HCT116 (cell line): ENCODE measurements at regions not wholly inside any gene's neighbourhood (a gene's known extent, or its start where the extent isn't known, plus 50 kb on each side); places are given as distances from the start of the nearest gene placed in this dataset.

Experiments
- ATAC-seq: fragments of 200-7000 bp; cut with Tn5 transposase; 2 replicates; pipeline ENCODE4 v1.9.1; 2020; ENCODE audit warnings: mild to moderate bottlenecking, moderate library complexity
- BruUV-seq: library from RNA; stranded (reverse); fragments of 400-500 nt; replicated peaks from 2 replicates; lab custom pipeline; 2021; lab: Mats Ljungman, UMichigan
- CTCF ChIA-PET: fragments of 300-600 bp; sonication (Branson Sonifier 250); formaldehyde crosslinking; loops from one replicate; lab custom pipeline; 2021; ENCODE audit warnings: antibody characterized with exemption; lab: Charles Lee
- POLR2A ChIA-PET: fragments of 300-600, 350-600 bp; sonication (Branson Sonifier 250); formaldehyde crosslinking; loops from one replicate; lab custom pipeline; 2021; ENCODE audit warnings: antibody characterized with exemption; lab: Charles Lee
- RAD21 ChIA-PET, 2 experiments: fragments of 300-600 bp; sonication (Branson Sonifier 250); formaldehyde crosslinking; loops; one replicate each; lab custom pipeline; 2023; ENCODE audit warnings: low total read pairs in 2 of 2; ENCODE audit not compliant: uncharacterized antibody in 2 of 2, unreplicated experiment in 2 of 2, low non-redundant PET in 1 of 2; lab: Charles Lee
- DNase-seq: peaks from one replicate; pipeline ENCODE4 v3.0.0-alpha.2; 2010; ENCODE audit warnings: low read depth, low spot score
- H2AFZ ChIP-seq: fragments of 200-600 bp; shearing (Covaris generic), sonication (generic); 2 replicates; pipeline ENCODE4 v1.6.1; 2017; ENCODE audit warnings: low read depth, mixed run types, mixed read lengths, antibody characterized with exemption, low read length; ENCODE audit not compliant: poor library complexity, severe bottlenecking
- H3K27ac ChIP-seq: 2 replicates; pipeline ENCODE4 v1.5.1; 2012; ENCODE audit warnings: low read depth, low read length
- H3K27me3 ChIP-seq: fragments of 200-600 bp; sonication (generic); 2 replicates; pipeline ENCODE4 v1.6.1; 2016; ENCODE audit warnings: mixed run types, low read length, mixed read lengths; ENCODE audit not compliant: insufficient read depth
- H3K36me3 ChIP-seq, 2 experiments: fragments of 200-500 bp in 1 of 2; fragments of 200-600 bp in 1 of 2; sonication (Bioruptor generic) in 1 of 2; sonication (generic) in 1 of 2; 2 replicates each; pipeline versions ENCODE4 v1.5.1 to v1.6.1; 2014 to 2016; ENCODE audit warnings: low read length in 2 of 2, inconsistent platforms in 1 of 2, mixed read lengths in 1 of 2, mixed run types in 1 of 2; ENCODE audit not compliant: insufficient read depth in 2 of 2, control insufficient read depth in 1 of 2
- H3K4me1 ChIP-seq, 2 experiments: fragments of 200-600 bp in 1 of 2; sonication (generic) in 1 of 2; 2 replicates each; pipeline versions ENCODE4 v1.5.1 to v1.6.1; 2012 to 2017; ENCODE audit warnings: low read length in 2 of 2, inconsistent platforms in 1 of 2, mild to moderate bottlenecking in 1 of 2, mixed read lengths in 1 of 2, mixed run types in 1 of 2, moderate library complexity in 1 of 2; ENCODE audit not compliant: insufficient read depth in 2 of 2, control insufficient read depth in 1 of 2
- H3K4me2 ChIP-seq: fragments of 200-600 bp; sonication (generic); 2 replicates; pipeline ENCODE4 v1.6.1; 2017; ENCODE audit warnings: mixed run types, low read length, mixed read lengths
- H3K4me3 ChIP-seq, 2 experiments: fragments of 200-600 bp in 1 of 2; sonication (generic) in 1 of 2; replicated peaks in 1 of 2; 2 replicates each; pipeline ENCODE4 v1.5.1; 2011 to 2016; ENCODE audit warnings: low read length in 2 of 2, control low read depth in 1 of 2, low read depth in 1 of 2, mild to moderate bottlenecking in 1 of 2, mixed read lengths in 1 of 2, mixed run types in 1 of 2
- H3K79me2 ChIP-seq: fragments of 200-600 bp; sonication (generic); 2 replicates; pipeline ENCODE4 v1.6.1; 2017; ENCODE audit warnings: mild to moderate bottlenecking, mixed run types, low read length, moderate library complexity, mixed read lengths; ENCODE audit not compliant: insufficient read depth
- H3K9ac ChIP-seq: fragments of 200-600 bp; sonication (generic); 2 replicates; pipeline ENCODE4 v1.6.1; 2016; ENCODE audit warnings: low read length, mixed read lengths
- H3K9me2 ChIP-seq: fragments of 200-600 bp; sonication (generic), shearing (Covaris generic); 2 replicates; pipeline ENCODE4 v1.6.1; 2017; ENCODE audit warnings: mixed run types, mild to moderate bottlenecking, moderate library complexity; ENCODE audit not compliant: insufficient read depth
- H3K9me3 ChIP-seq, 2 experiments: fragments of 200-500 bp in 1 of 2; fragments of 200-600 bp in 1 of 2; sonication (Bioruptor generic) in 1 of 2; sonication (generic) in 1 of 2; 2 replicates each; pipeline ENCODE4 v1.6.1; 2014 to 2017; ENCODE audit warnings: low read length in 2 of 2, mixed read lengths in 2 of 2, inconsistent platforms in 1 of 2, low read depth in 1 of 2, mild to moderate bottlenecking in 1 of 2, mixed run types in 1 of 2, moderate library complexity in 1 of 2; ENCODE audit not compliant: control insufficient read depth in 1 of 2, insufficient read depth in 1 of 2
- H4K20me1 ChIP-seq: fragments of 200-600 bp; sonication (generic), shearing (Covaris generic); 2 replicates; pipeline ENCODE4 v1.6.1; 2017; ENCODE audit warnings: mixed run types, mild to moderate bottlenecking, moderate library complexity; ENCODE audit not compliant: insufficient read depth
- CBX3 ChIP-seq: IDR thresholded peaks from 2 replicates; pipeline ENCODE4 v1.6.1; 2012; ENCODE audit warnings: low read depth
- CEBPB ChIP-seq: IDR thresholded peaks from 2 replicates; pipeline ENCODE4 v1.6.1; 2012; ENCODE audit warnings: low read depth
- ELF1 ChIP-seq: IDR thresholded peaks from 2 replicates; pipeline ENCODE4 v1.6.1; 2012; ENCODE audit warnings: low read depth, borderline replicate concordance
- EZH2 ChIP-seq: fragments of 200-600 bp; sonication (generic); IDR thresholded peaks from 2 replicates; pipeline ENCODE4 v1.6.1; 2017; ENCODE audit warnings: antibody characterized with exemption, mixed run types
- POLR2A ChIP-seq: IDR thresholded peaks from 2 replicates; pipeline ENCODE4 v1.7.0; 2011; ENCODE audit warnings: borderline replicate concordance; ENCODE audit not compliant: insufficient read depth, insufficient read length; ENCODE audit errors: extremely low read depth
- RAD21 ChIP-seq: IDR thresholded peaks from 2 replicates; pipeline ENCODE4 v1.6.1; 2012; ENCODE audit warnings: low read depth, mild to moderate bottlenecking
- SRF ChIP-seq: IDR thresholded peaks from 2 replicates; pipeline ENCODE4 v1.6.1; 2012; ENCODE audit warnings: low read depth
- YY1 ChIP-seq: IDR thresholded peaks from 2 replicates; pipeline ENCODE4 v1.6.1; 2011; ENCODE audit warnings: low read length, low read depth, moderate library complexity, mild to moderate bottlenecking; ENCODE audit not compliant: insufficient replicate concordance; ENCODE audit errors: extremely low read depth
- ZFX ChIP-seq: fragments of 450-650 bp; IDR thresholded peaks from 2 replicates; pipeline ENCODE4 v1.6.1; 2017
- intact Hi-C: fragments of 100-400 bp; cut with micrococcal nuclease; formaldehyde crosslinking; loops from 2 replicates; pipeline ENCODE4 v1.10.0; 2022
- TF ChIP-seq, protein P1 (sequence below): IDR thresholded peaks from 2 replicates; pipeline ENCODE4 v1.6.1; 2011; ENCODE audit warnings: mild to moderate bottlenecking, low read length, moderate library complexity; ENCODE audit not compliant: insufficient replicate concordance; ENCODE audit errors: extremely low read depth
- TF ChIP-seq, protein P2 (sequence below), 3 experiments: fragments of 200-600 bp in 1 of 3; sonication (generic) in 1 of 3; IDR thresholded peaks in 2 of 3; conservative IDR thresholded peaks in 1 of 3; 2 replicates each; pipeline ENCODE4 v1.5.1; 2012 to 2017; ENCODE audit warnings: low read depth in 2 of 3, low read length in 2 of 3, antibody characterized with exemption in 1 of 3, borderline replicate concordance in 1 of 3, control low read depth in 1 of 3, mild to moderate bottlenecking in 1 of 3, mixed read lengths in 1 of 3, mixed run types in 1 of 3, moderate library complexity in 1 of 3; ENCODE audit not compliant: insufficient read depth in 1 of 3
- TF ChIP-seq, protein P3 (sequence below): IDR thresholded peaks from 2 replicates; pipeline ENCODE4 v1.6.1; 2012

DNA sequence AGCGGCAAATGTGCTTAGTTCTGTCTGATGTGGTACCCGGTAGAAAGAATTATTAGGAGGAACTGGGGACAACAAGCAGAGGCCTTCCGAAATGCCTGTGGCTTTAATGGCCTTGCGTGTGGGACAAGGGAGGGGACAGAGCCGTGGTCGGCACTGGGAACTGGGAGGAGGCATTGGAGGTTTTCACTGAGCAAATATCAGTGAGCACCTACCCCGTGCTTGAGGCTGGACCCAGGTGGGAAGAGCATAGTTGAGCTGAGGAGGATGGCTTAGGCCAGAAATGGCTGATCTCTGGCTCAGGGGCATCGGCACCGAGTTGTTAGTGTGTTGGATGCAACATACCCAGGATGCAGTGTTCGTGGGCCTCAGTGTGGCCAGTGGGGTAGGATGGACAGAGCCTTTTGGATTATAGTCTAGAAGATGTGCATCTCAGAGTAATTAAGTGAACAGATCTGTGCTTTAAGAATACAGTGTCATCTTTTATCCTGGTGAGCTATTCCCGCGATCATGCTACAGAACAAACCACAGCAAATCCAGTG is 201.3 kb downstream of the TEX29 start (continued):
- TF ChIP-seq, protein P1, sequence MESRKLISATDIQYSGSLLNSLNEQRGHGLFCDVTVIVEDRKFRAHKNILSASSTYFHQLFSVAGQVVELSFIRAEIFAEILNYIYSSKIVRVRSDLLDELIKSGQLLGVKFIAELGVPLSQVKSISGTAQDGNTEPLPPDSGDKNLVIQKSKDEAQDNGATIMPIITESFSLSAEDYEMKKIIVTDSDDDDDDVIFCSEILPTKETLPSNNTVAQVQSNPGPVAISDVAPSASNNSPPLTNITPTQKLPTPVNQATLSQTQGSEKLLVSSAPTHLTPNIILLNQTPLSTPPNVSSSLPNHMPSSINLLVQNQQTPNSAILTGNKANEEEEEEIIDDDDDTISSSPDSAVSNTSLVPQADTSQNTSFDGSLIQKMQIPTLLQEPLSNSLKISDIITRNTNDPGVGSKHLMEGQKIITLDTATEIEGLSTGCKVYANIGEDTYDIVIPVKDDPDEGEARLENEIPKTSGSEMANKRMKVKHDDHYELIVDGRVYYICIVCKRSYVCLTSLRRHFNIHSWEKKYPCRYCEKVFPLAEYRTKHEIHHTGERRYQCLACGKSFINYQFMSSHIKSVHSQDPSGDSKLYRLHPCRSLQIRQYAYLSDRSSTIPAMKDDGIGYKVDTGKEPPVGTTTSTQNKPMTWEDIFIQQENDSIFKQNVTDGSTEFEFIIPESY, result no peak
- TF ChIP-seq POLR2A (no peak), SRF (no peak), RAD21 (no peak)

DNA sequence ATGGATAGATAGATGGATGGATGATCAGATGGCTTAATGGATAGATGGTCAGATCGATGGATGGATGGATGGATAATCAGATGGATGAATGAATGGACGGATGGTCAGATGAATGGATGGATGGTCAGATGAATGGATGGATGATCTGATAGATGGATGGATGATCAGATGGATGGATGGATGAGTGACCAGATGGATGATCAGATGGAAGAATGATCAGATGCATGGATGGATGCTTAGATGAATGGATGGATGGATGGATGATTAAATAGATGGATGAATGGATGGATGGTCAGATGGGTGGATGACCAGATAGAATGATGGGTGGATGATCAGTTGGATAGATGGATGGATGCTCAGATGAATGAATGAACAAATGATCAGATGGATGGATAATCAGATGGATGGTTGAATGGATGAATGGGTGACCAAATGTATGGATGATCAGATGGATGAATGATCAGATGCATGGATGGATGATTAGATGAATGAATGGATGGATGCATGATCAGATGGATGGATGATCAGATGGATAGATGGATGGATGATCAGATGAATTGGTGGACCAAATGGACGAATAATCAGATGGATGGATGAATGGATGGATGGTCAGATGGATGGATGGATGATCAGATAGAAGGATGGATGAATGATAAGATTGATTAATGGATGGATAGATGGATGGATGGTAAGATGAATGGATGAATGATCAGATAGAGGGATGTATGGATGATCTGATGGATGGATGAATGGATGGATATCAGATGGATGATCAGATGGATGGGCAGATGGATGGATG is 205.1 kb downstream of the TEX29 start:
- CTCF ChIA-PET, result no interaction called here
- RAD21 ChIA-PET, result no interaction called here
- POLR2A ChIA-PET, result no interaction called here
- intact Hi-C loops, result no loop called here
- TF ChIP-seq ELF1, result no peak
- TF ChIP-seq, protein P2, sequence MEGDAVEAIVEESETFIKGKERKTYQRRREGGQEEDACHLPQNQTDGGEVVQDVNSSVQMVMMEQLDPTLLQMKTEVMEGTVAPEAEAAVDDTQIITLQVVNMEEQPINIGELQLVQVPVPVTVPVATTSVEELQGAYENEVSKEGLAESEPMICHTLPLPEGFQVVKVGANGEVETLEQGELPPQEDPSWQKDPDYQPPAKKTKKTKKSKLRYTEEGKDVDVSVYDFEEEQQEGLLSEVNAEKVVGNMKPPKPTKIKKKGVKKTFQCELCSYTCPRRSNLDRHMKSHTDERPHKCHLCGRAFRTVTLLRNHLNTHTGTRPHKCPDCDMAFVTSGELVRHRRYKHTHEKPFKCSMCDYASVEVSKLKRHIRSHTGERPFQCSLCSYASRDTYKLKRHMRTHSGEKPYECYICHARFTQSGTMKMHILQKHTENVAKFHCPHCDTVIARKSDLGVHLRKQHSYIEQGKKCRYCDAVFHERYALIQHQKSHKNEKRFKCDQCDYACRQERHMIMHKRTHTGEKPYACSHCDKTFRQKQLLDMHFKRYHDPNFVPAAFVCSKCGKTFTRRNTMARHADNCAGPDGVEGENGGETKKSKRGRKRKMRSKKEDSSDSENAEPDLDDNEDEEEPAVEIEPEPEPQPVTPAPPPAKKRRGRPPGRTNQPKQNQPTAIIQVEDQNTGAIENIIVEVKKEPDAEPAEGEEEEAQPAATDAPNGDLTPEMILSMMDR (IDR thresholded peaks at IDR 0.05 in 2 of 3, conservative IDR thresholded peaks at IDR 0.05 in 1 of 3; ENCODE audit: borderline replicate concordance in 1 of 3, insufficient read depth in 1 of 3, low read depth in 2 of 3, low read length in 2 of 3), result no peak
- TF ChIP-seq, protein P3, sequence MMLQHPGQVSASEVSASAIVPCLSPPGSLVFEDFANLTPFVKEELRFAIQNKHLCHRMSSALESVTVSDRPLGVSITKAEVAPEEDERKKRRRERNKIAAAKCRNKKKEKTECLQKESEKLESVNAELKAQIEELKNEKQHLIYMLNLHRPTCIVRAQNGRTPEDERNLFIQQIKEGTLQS, result no peak
- no peak for TF ChIP-seq YY1
- TF ChIP-seq SRF, result no peak
- TF ChIP-seq ZFX, result no peak
- TF ChIP-seq CEBPB, result no peak
- TF ChIP-seq CBX3, result no peak
- TF ChIP-seq EZH2, result no peak
- no peak overlapping the region for H3K27ac ChIP-seq
- ATAC-seq (no peak), DNase-seq (no peak)
- H3K9ac ChIP-seq, result no peak overlapping the region
- no peaks in the 10 kb centered on the region for H3K9me3 ChIP-seq
- BruUV-seq, result no TSS peak
- H4K20me1 ChIP-seq, result no peaks in the 10 kb centered on the region
- no peaks in the 10 kb centered on the region for H3K4me1 ChIP-seq
- no peaks in the 10 kb centered on the region for H3K36me3 ChIP-seq
- no peak overlapping the region for H2AFZ ChIP-seq
- H3K9me2 ChIP-seq, result no peaks in the 10 kb centered on the region
- peaks cover 28% of the 10 kb centered on the region for H3K27me3 ChIP-seq
- H3K4me3 ChIP-seq, result no peak overlapping the region
- H3K4me2 ChIP-seq, result no peak overlapping the region
- H3K79me2 ChIP-seq, result no peaks in the 10 kb centered on the region
